Testis (tissue), 2 donors: ENCODE measurements at regions not wholly inside any gene's neighbourhood (a gene's known extent, or its start where the extent isn't known, plus 50 kb on each side); places are given as distances from the start of the nearest gene placed in this dataset.
A peak's percentile ranks its signal among the peaks of the same experiment; 100 is the strongest.

Source experiments
- DNase-seq: peaks from one replicate; pipeline ENCODE4 v3.0.0-alpha.2; 2019
- H3K27ac ChIP-seq, 2 donors: fragments of 200-600 bp; sonication (generic); one replicate each; pipeline ENCODE4 v1.5.1; 2019
- H3K27me3 ChIP-seq: fragments of 200-600 bp; sonication (generic); one replicate; pipeline ENCODE4 v1.5.1; 2019
- H3K36me3 ChIP-seq: fragments of 200-600 bp; sonication (generic); one replicate; pipeline ENCODE4 v1.5.1; 2017; ENCODE audit warnings: low read depth; ENCODE audit errors: missing control alignments
- H3K4me1 ChIP-seq: fragments of 200-600 bp; sonication (generic); one replicate; pipeline ENCODE4 v1.5.1; 2019
- H3K4me3 ChIP-seq, 2 donors: fragments of 200-600 bp; sonication (generic); one replicate each; pipeline ENCODE4 v1.5.1; 2017 to 2019
- H3K9me3 ChIP-seq: fragments of 200-600 bp; sonication (generic); one replicate; pipeline ENCODE4 v1.5.1; 2017
- POLR2A ChIP-seq: fragments of 450-650 bp; IDR thresholded peaks from one replicate; pipeline ENCODE4 v1.6.1; 2017; ENCODE audit warnings: antibody characterized with exemption, mild to moderate bottlenecking, moderate library complexity
- WGBS, 2 donors: methylation state at CpG; one replicate each; pipeline ENCODE4 v1.1.5; 2018; 5-methylcytosine and 5-hydroxymethylcytosine counted together
- intact Hi-C: fragments of 100-400 bp; cut with DNase I; formaldehyde crosslinking; loops from one replicate; pipeline ENCODE4 v1.15.1; 2023; ENCODE audit warnings: low total_unique reads
- TF ChIP-seq, protein P1 (sequence below), 3 experiments: fragments of 450-650 bp in 2 of 3; fragments of 200-600 bp in 1 of 3; sonication (generic) in 1 of 3; IDR thresholded peaks; one replicate each; pipeline ENCODE4 v1.5.1; 2016 to 2019; ENCODE audit warnings: antibody characterized with exemption in 3 of 3, mild to moderate bottlenecking in 2 of 3, moderate library complexity in 1 of 3

- WGBS, 2 donors, result 95 to 97% methylated on average over 1 of the region's 1 CpG
These were observed 345.3 kb upstream of the CD180 start for GRCh38 chr5:67541875-67542274.

GRCh38 chr5:67538855-67539506, 342.4 kb upstream of the CD180 start:
- WGBS, 2 donors, result 55 to 56% methylated on average over 2 of the region's 2 CpGs
- H3K4me1 ChIP-seq, result no peaks in the 10 kb centered on the region
- intact Hi-C loops, result no loop called here

More at GRCh38 chr5:67541875-67542274, 345.3 kb upstream of the CD180 start:
- TF ChIP-seq, protein P1, sequence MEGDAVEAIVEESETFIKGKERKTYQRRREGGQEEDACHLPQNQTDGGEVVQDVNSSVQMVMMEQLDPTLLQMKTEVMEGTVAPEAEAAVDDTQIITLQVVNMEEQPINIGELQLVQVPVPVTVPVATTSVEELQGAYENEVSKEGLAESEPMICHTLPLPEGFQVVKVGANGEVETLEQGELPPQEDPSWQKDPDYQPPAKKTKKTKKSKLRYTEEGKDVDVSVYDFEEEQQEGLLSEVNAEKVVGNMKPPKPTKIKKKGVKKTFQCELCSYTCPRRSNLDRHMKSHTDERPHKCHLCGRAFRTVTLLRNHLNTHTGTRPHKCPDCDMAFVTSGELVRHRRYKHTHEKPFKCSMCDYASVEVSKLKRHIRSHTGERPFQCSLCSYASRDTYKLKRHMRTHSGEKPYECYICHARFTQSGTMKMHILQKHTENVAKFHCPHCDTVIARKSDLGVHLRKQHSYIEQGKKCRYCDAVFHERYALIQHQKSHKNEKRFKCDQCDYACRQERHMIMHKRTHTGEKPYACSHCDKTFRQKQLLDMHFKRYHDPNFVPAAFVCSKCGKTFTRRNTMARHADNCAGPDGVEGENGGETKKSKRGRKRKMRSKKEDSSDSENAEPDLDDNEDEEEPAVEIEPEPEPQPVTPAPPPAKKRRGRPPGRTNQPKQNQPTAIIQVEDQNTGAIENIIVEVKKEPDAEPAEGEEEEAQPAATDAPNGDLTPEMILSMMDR (IDR thresholded peaks at IDR 0.05), result no peak
- TF ChIP-seq POLR2A, result no peak
- Histone ChIP-seq H3K27me3 (no peaks in the 10 kb centered on the region), H3K36me3 (no peaks in the 10 kb centered on the region), H3K9me3 (no peaks in the 10 kb centered on the region), H3K4me1 (no peaks in the 10 kb centered on the region), H3K27ac (no peak overlapping the region), H3K4me3 (no peak overlapping the region)
- no peak for DNase-seq
- intact Hi-C loops, result no loop called here

DNA sequence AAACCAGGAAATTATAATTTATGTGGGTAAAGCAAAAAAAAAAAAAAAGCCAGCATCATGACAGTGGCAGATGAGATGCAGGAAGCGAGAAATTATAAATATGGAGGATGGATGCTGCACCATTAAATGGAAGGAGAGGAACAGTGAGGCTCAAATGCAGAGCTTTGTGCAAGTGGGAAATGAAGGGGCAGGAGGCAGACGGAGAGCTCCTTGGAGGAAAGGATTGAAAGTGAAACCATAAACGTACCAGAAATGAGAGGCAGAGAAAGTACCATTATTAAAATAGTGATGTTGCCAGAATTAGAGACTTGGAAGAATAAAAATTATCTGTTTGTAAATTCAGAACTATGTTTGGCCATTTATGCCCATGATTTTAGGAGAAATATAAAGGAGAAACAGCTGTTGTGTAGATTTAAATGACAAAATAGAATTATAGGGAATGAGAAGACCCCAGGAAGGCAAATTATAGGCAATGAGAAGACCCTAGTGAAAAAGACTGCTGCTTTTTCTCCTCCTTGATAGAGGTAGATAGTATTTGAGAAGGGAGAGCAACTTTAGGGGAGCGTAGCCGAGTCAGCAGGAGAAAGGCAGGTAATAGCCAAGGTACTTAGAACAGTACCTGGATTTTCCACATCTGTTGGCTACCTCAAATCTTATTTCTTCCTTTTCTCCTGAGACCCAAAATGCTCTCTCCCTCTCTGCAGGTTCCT, 341.0 kb upstream of the CD180 start:
- intact Hi-C loops, result no loop called here
- H3K27me3 ChIP-seq, result no peaks in the 10 kb centered on the region

More at GRCh38 chr5:67538855-67539506, 342.4 kb upstream of the CD180 start:
- H3K36me3 ChIP-seq, result no peaks in the 10 kb centered on the region
- no peak overlapping the region for H3K27ac ChIP-seq
- no peak for DNase-seq
- no peaks in the 10 kb centered on the region for H3K9me3 ChIP-seq
- no peak overlapping the region for H3K4me3 ChIP-seq
- TF ChIP-seq, protein P1 (IDR thresholded peaks at IDR 0.05), result no peak
- TF ChIP-seq POLR2A, result no peak
- no peaks in the 10 kb centered on the region for H3K27me3 ChIP-seq

GRCh38 chr5:67536866-67537265, 340.3 kb upstream of the CD180 start:
- Histone ChIP-seq H3K4me1 (no peaks in the 10 kb centered on the region), H3K4me3 (no peak overlapping the region), H3K27me3 (no peaks in the 10 kb centered on the region), H3K36me3 (no peaks in the 10 kb centered on the region), H3K27ac (no peak overlapping the region), H3K9me3 (no peaks in the 10 kb centered on the region)
- 27 to 31% methylated on average over 3 of the region's 3 CpGs for WGBS, 2 donors
- no peak for DNase-seq
- TF ChIP-seq, protein P1 (IDR thresholded peaks at IDR 0.05), result no peak
- TF ChIP-seq POLR2A, result no peak
- intact Hi-C loops, result no loop called here

More for the DNA sequence above, 341.0 kb upstream of the CD180 start:
- no peak for DNase-seq
- peak overlapping the region in 1 of 2 donors; percentile 59 for H3K27ac ChIP-seq
- no peaks in the 10 kb centered on the region for H3K9me3 ChIP-seq
- H3K4me3 ChIP-seq, result no peak overlapping the region
- H3K4me1 ChIP-seq, result no peaks in the 10 kb centered on the region
- TF ChIP-seq POLR2A, result no peak
- TF ChIP-seq, protein P1 (IDR thresholded peaks at IDR 0.05), result no peak
- 56 to 64% methylated on average over 5 of the region's 5 CpGs for WGBS, 2 donors
- H3K36me3 ChIP-seq, result no peaks in the 10 kb centered on the region
